ENCODE measurements at regions not wholly inside any gene's neighbourhood (a gene's known extent, or its start where the extent isn't known, plus 50 kb on each side); places are given as distances from the start of the nearest gene placed in this dataset.

DNA sequence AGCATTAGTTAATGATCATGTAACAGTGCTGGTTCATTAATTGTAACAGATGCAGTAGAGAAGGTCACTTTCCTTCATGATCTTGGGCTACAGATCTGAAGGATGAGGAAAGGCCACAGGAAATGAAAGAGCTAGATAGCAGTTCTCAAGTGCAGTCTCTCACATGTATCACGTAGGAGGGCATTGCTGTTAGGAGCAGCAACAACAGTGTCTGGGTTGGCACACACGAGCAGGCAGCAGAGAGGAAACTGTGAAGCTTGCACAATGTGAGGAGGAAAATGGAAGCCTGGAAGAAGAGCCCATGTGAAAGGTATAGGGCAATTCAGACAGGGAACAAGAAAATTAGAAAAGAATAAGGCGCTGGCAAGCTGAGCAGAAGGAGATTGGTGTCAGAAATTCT is 1741.5 kb downstream of the PCDH9 start:
- no peak overlapping the region for H3K4me3 ChIP-seq (ENCODE audit: low read depth, low read length)
- no peaks in the 10 kb centered on the region for H3K27me3 ChIP-seq (ENCODE audit: insufficient read depth, low read depth, severe bottlenecking)
- no peaks in the 10 kb centered on the region for H3K36me3 ChIP-seq
- TF ChIP-seq, protein P1, sequence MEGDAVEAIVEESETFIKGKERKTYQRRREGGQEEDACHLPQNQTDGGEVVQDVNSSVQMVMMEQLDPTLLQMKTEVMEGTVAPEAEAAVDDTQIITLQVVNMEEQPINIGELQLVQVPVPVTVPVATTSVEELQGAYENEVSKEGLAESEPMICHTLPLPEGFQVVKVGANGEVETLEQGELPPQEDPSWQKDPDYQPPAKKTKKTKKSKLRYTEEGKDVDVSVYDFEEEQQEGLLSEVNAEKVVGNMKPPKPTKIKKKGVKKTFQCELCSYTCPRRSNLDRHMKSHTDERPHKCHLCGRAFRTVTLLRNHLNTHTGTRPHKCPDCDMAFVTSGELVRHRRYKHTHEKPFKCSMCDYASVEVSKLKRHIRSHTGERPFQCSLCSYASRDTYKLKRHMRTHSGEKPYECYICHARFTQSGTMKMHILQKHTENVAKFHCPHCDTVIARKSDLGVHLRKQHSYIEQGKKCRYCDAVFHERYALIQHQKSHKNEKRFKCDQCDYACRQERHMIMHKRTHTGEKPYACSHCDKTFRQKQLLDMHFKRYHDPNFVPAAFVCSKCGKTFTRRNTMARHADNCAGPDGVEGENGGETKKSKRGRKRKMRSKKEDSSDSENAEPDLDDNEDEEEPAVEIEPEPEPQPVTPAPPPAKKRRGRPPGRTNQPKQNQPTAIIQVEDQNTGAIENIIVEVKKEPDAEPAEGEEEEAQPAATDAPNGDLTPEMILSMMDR (IDR thresholded peaks at IDR 0.05; ENCODE audit: low read depth, low read length), result no peak
- H3K9me3 ChIP-seq (ENCODE audit: severe bottlenecking), result no peaks in the 10 kb centered on the region
- no peak overlapping the region for H3K27ac ChIP-seq
- DNase-seq, result no peak

DNA sequence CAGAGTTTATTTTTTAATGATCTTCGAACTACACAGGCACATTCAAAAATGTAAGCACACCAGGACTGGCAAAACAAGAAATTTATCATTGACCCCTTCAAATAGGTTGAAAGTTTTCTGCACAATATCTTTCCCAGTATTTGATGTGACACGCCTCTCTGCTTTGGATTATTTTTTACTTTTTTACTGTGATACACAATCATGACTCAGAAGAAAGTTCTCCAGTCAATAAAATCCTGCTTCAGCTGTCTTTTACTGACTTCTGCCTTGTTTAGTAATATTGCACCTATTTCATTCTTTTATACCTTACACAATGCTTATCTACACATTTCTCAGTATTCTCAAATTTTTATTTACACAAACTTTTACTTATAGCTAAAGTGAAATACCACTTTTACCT is 1750.4 kb downstream of the PCDH9 start:
- no peaks in the 10 kb centered on the region for H3K9me3 ChIP-seq (ENCODE audit: severe bottlenecking)
- no peaks in the 10 kb centered on the region for H3K27me3 ChIP-seq (ENCODE audit: insufficient read depth, low read depth, severe bottlenecking)
- DNase-seq, result no peak
- H3K27ac ChIP-seq, result no peak overlapping the region
- TF ChIP-seq, protein P1 (IDR thresholded peaks at IDR 0.05; ENCODE audit: low read depth, low read length), result no peak
- no peak overlapping the region for H3K4me3 ChIP-seq (ENCODE audit: low read depth, low read length)
- no peaks in the 10 kb centered on the region for H3K36me3 ChIP-seq

DNA sequence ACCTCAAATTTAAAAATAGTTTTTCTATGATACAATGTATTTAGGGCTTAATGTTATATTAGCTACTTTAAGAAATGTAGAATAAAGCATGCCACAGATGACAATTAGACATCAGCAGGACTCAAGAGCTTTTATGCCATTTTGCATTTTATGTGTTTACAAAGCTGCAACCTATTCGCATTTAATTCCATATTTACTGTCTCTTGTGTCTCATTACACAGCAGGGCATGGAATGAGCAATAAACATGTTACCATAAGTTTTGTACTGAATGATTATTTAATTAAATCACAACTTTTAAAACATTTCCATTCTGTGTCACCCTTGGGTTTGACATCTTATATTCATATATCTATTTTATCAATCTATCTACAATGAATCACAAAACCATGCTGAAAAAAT is 1756.9 kb downstream of the PCDH9 start:
- no peaks in the 10 kb centered on the region for H3K27me3 ChIP-seq (ENCODE audit: insufficient read depth, low read depth, severe bottlenecking)
- no peak for DNase-seq
- H3K4me3 ChIP-seq (ENCODE audit: low read depth, low read length), result no peak overlapping the region
- H3K27ac ChIP-seq, result no peak overlapping the region
- TF ChIP-seq, protein P1 (IDR thresholded peaks at IDR 0.05; ENCODE audit: low read depth, low read length), result no peak
- no peaks in the 10 kb centered on the region for H3K36me3 ChIP-seq
- no peaks in the 10 kb centered on the region for H3K9me3 ChIP-seq (ENCODE audit: severe bottlenecking)

DNA sequence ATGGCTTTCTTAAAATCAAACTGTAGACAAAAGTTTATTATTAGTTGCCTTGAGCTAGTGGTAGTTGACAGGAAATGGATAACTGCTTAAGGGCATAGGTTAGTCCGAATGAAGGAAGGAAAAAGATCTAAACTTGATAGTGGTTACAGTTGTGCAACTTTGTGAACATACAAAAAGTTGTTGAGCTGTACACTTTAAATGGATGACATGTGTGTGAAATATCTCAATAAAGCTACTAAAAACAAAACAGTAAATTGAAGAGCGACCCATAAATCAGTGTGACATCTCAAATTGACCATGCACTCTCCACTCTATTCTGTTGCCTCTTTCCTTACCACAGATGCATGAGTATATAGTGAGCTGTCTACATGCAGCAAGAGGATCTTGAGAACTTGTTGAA is 1757.8 kb downstream of the PCDH9 start:
- H3K9me3 ChIP-seq (ENCODE audit: severe bottlenecking), result no peaks in the 10 kb centered on the region
- H3K36me3 ChIP-seq, result no peaks in the 10 kb centered on the region
- TF ChIP-seq, protein P1 (IDR thresholded peaks at IDR 0.05; ENCODE audit: low read depth, low read length), result no peak
- H3K27ac ChIP-seq, result no peak overlapping the region
- H3K4me3 ChIP-seq (ENCODE audit: low read depth, low read length), result no peak overlapping the region
- H3K27me3 ChIP-seq (ENCODE audit: insufficient read depth, low read depth, severe bottlenecking), result no peaks in the 10 kb centered on the region
- DNase-seq, result no peak

DNA sequence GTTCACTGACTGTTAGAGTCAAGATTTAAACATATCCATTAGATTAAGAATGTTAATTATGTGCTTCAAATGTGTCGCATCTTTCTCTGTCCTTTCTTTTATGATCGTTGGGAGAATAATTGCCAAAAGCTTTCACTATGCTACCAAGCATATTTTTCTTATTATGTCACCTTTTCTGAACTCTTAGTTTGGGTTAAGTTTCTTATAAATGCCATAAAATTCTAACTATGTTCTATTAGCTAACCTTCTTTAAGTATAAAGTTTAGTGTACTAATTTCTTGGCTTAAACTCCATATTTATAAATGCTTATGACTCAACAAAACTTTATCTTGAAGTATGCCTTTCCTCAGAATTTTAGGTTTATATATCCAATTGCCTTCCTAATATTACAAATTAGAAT is 1759.4 kb downstream of the PCDH9 start:
- H3K27ac ChIP-seq, result no peak overlapping the region
- H3K27me3 ChIP-seq (ENCODE audit: insufficient read depth, low read depth, severe bottlenecking), result no peaks in the 10 kb centered on the region
- no peak for DNase-seq
- H3K4me3 ChIP-seq (ENCODE audit: low read depth, low read length), result no peak overlapping the region
- TF ChIP-seq, protein P1 (IDR thresholded peaks at IDR 0.05; ENCODE audit: low read depth, low read length), result no peak
- H3K9me3 ChIP-seq (ENCODE audit: severe bottlenecking), result no peaks in the 10 kb centered on the region
- H3K36me3 ChIP-seq, result no peaks in the 10 kb centered on the region

DNA sequence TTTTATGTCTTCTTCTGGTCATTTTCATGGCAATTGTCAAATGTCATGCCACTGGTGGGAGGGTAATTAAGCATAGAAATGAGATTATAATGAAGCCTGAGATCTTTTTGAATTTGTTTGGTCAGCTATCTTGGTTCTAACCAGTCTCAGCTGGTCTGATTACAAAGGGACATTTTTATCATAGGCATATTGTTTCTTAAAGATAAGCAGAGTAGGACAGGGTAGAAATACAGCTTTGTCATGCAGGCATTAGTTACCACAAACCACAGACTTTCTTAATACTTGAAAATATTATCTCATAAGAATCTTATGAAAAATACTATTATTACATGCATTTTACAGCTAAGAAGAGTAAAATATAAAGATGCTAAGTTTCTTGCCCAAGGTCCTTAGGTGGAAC is 1761.5 kb downstream of the PCDH9 start:
- Histone ChIP-seq H3K36me3 (no peaks in the 10 kb centered on the region), H3K27me3 (ENCODE audit: insufficient read depth, low read depth, severe bottlenecking) (no peaks in the 10 kb centered on the region), H3K9me3 (ENCODE audit: severe bottlenecking) (no peaks in the 10 kb centered on the region), H3K27ac (no peak overlapping the region), H3K4me3 (ENCODE audit: low read depth, low read length) (no peak overlapping the region)
- no peak for DNase-seq
- TF ChIP-seq, protein P1 (IDR thresholded peaks at IDR 0.05; ENCODE audit: low read depth, low read length), result no peak
